ENCODE measurements at regions not wholly inside any gene's neighbourhood (a gene's known extent, or its start where the extent isn't known, plus 50 kb on each side); places are given as distances from the start of the nearest gene placed in this dataset.

DNA sequence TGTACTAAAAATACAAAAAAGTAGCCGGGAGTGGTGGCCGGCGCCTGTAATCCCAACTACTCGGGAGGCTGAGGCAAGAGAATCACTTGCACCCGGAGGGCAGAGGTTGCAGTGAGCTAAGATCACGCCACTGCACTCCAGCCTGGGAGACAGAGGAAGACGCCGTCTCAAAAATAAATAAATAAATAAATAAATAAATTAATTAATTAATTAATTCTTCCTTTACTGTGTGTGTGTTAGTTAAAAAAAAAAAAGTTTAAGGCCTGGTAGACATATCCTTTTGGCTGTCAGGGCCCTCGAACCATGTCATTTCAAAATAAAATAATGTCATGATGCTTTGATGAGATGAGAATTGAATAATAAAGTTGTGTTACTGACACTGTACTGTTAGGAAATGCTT lies 81.3 kb downstream of the ZNF467 start:
- H3K4me3 ChIP-seq (ENCODE audit: low read depth in 1 of 3, low read length in 3 of 3), result no peak overlapping the region
- H3K27me3 ChIP-seq (ENCODE audit: control insufficient read depth in 4 of 4, insufficient read depth in 4 of 4, low read length in 3 of 4), result peaks cover 3 to 6% (median 5%) of the 10 kb centered on the region in 4 donors
- WGBS, result 90% methylated on average over 9 of the region's 9 CpGs

DNA sequence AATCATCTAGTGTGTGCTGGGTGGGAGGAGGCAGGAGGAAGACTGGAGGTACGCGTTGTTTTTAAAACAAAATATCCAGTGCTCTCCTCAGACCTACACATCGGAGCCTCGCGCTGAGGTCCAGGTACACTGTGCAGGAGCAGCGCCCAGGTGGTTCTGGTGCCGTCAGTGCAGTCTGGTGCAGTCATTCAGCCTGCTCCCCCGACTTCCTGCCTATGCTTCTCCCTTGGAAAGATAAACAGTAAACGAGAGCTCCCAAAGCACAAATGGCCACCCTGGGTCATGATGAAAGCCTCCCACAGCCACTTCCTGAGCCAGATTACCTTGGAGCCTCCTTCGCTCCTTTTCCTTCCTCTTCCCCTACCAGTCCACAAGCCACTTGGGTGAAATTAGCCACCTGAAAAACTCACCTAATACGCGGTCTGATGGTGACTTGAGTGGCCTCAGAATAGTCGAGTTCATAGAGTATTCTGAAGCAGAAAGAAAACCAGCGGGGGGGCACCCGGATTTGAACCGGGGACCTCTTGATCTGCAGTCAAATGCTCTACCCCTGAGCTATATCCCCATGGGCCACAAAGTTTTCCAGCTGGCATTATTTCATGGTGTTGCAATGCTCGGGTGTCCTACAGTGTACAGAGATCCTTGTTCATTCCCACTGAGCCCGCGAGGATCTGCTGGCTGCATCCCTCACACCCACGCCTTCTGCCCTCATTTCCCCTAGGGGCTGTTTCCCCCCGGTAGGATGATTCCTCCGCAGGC lies 82.5 kb downstream of the ZNF467 start:
- 30% methylated on average over 22 of the region's 22 CpGs for WGBS
- Histone ChIP-seq H3K36me3 (ENCODE audit: control insufficient read depth in 4 of 4, insufficient read depth in 3 of 4, low read depth in 1 of 4, low read length in 3 of 4) (no peaks in the 10 kb centered on the region), H3K27me3 (ENCODE audit: control insufficient read depth in 4 of 4, insufficient read depth in 4 of 4, low read length in 3 of 4) (peaks cover 3 to 6% (median 5%) of the 10 kb centered on the region in 4 donors)

More for the DNA sequence above, 81.3 kb downstream of the ZNF467 start:
- Histone ChIP-seq H3K9ac (ENCODE audit: low read depth in 1 of 2, low read length in 2 of 2) (no peak overlapping the region), H3K4me1 (ENCODE audit: control insufficient read depth in 4 of 4, insufficient read depth in 4 of 4, low read length in 3 of 4) (peaks cover 0 to 3% (median 0%) of the 10 kb centered on the region in 4 donors), H3K9me3 (ENCODE audit: control insufficient read depth in 4 of 4, low read length in 3 of 4) (peaks cover 0 to 3% (median 0%) of the 10 kb centered on the region in 4 donors), H3K36me3 (ENCODE audit: control insufficient read depth in 4 of 4, insufficient read depth in 3 of 4, low read depth in 1 of 4, low read length in 3 of 4) (peaks cover 0 to under 1% (median 0%) of the 10 kb centered on the region in 4 donors), H3K27ac (ENCODE audit: low read depth in 1 of 2, low read length in 2 of 2) (no peak overlapping the region)
- TF ChIP-seq, protein P1, sequence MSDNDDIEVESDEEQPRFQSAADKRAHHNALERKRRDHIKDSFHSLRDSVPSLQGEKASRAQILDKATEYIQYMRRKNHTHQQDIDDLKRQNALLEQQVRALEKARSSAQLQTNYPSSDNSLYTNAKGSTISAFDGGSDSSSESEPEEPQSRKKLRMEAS (IDR thresholded peaks at IDR 0.05), result no peak
- no peak for TF ChIP-seq GABPA (IDR thresholded peaks at IDR 0.05 in 1 of 2, conservative IDR thresholded peaks at IDR 0.05 in 1 of 2)
- no peak for TF ChIP-seq FOXA1 (IDR thresholded peaks at IDR 0.05)
- TF ChIP-seq HNF4A (conservative IDR thresholded peaks at IDR 0.05), result no peak
- TF ChIP-seq NR2F2 (IDR thresholded peaks at IDR 0.05), result no peak
- TF ChIP-seq FOXA2 (IDR thresholded peaks at IDR 0.05), result no peak
- no peak for TF ChIP-seq RAD21 (IDR thresholded peaks at IDR 0.05)
- TF ChIP-seq SP1 (IDR thresholded peaks at IDR 0.05), result no peak
- TF ChIP-seq YY1 (IDR thresholded peaks at IDR 0.05), result no peak
- no peak for DNase-seq (ENCODE audit: low spot score)

DNA sequence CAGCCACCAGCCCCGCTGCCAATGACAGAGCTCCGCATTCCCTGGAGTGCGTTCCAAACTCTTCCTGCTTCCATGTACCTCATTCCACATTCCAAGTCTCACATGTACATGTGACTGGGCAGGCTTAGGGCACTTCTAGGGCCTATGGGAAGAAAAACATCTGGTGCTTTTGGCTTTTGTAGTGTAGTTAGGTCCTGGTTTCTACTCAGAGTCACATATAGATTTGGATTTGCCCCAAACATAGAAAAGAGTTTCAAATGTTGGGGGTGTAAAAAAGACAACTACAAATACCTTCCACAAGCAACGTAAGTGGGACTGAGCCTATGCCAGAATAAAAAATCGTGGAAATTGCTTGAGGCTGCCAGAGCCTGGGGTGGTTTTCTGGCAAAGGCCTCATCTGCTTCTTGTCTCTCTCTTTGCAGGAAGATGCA lies 84.1 kb downstream of the ZNF467 start:
- peaks cover 0 to 3% (median 0%) of the 10 kb centered on the region in 4 donors for H3K4me1 ChIP-seq (ENCODE audit: control insufficient read depth in 4 of 4, insufficient read depth in 4 of 4, low read length in 3 of 4)
- H3K9ac ChIP-seq (ENCODE audit: low read depth in 1 of 2, low read length in 2 of 2), result no peak overlapping the region
- TF ChIP-seq RAD21 (IDR thresholded peaks at IDR 0.05) (no peak), TAF1 (conservative IDR thresholded peaks at IDR 0.05) (no peak), SP1 (IDR thresholded peaks at IDR 0.05) (no peak), YY1 (IDR thresholded peaks at IDR 0.05) (no peak), NR2F2 (IDR thresholded peaks at IDR 0.05) (no peak), FOXA1 (IDR thresholded peaks at IDR 0.05) (no peak), HNF4A (conservative IDR thresholded peaks at IDR 0.05) (no peak), RXRA (IDR thresholded peaks at IDR 0.05) (no peak)
- TF ChIP-seq, protein P2, sequence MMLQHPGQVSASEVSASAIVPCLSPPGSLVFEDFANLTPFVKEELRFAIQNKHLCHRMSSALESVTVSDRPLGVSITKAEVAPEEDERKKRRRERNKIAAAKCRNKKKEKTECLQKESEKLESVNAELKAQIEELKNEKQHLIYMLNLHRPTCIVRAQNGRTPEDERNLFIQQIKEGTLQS (IDR thresholded peaks at IDR 0.05), result no peak
- TF ChIP-seq, protein P3, sequence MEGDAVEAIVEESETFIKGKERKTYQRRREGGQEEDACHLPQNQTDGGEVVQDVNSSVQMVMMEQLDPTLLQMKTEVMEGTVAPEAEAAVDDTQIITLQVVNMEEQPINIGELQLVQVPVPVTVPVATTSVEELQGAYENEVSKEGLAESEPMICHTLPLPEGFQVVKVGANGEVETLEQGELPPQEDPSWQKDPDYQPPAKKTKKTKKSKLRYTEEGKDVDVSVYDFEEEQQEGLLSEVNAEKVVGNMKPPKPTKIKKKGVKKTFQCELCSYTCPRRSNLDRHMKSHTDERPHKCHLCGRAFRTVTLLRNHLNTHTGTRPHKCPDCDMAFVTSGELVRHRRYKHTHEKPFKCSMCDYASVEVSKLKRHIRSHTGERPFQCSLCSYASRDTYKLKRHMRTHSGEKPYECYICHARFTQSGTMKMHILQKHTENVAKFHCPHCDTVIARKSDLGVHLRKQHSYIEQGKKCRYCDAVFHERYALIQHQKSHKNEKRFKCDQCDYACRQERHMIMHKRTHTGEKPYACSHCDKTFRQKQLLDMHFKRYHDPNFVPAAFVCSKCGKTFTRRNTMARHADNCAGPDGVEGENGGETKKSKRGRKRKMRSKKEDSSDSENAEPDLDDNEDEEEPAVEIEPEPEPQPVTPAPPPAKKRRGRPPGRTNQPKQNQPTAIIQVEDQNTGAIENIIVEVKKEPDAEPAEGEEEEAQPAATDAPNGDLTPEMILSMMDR (IDR thresholded peaks at IDR 0.05; ENCODE audit: low read depth, low read length, missing input control), result no peak
- no peak overlapping the region for H3K27ac ChIP-seq (ENCODE audit: low read depth in 1 of 2, low read length in 2 of 2)
- peaks cover 3 to 6% (median 5%) of the 10 kb centered on the region in 4 donors for H3K27me3 ChIP-seq (ENCODE audit: control insufficient read depth in 4 of 4, insufficient read depth in 4 of 4, low read length in 3 of 4)
- no peak for DNase-seq (ENCODE audit: low spot score)
- WGBS, result 90% methylated on average over 5 of the region's 5 CpGs
- H3K9me3 ChIP-seq (ENCODE audit: control insufficient read depth in 4 of 4, low read length in 3 of 4), result peaks cover 0 to 3% (median 0%) of the 10 kb centered on the region in 4 donors
- no peaks in the 10 kb centered on the region for H3K36me3 ChIP-seq (ENCODE audit: control insufficient read depth in 4 of 4, insufficient read depth in 3 of 4, low read depth in 1 of 4, low read length in 3 of 4)
- H3K4me3 ChIP-seq (ENCODE audit: low read depth in 1 of 3, low read length in 3 of 3), result no peak overlapping the region

More for the DNA sequence above, 82.5 kb downstream of the ZNF467 start:
- H3K4me1 ChIP-seq (ENCODE audit: control insufficient read depth in 4 of 4, insufficient read depth in 4 of 4, low read length in 3 of 4), result peaks cover 0 to 3% (median 0%) of the 10 kb centered on the region in 4 donors
- DNase-seq (ENCODE audit: low spot score), result peak; percentile 56
- H3K27ac ChIP-seq (ENCODE audit: low read depth in 1 of 2, low read length in 2 of 2), result no peak overlapping the region
- peaks cover 0 to 3% (median 0%) of the 10 kb centered on the region in 4 donors for H3K9me3 ChIP-seq (ENCODE audit: control insufficient read depth in 4 of 4, low read length in 3 of 4)
- TF ChIP-seq, protein P1 (IDR thresholded peaks at IDR 0.05), result peak; percentile 30
- TF ChIP-seq, protein P2 (IDR thresholded peaks at IDR 0.05), result peak; percentile 98
- TF ChIP-seq HNF4A (conservative IDR thresholded peaks at IDR 0.05) (peak in 1 of 2 donors; percentile 34), YY1 (IDR thresholded peaks at IDR 0.05) (no peak), JUND (IDR thresholded peaks at IDR 0.05) (peak; percentile 26 to 31), RXRA (IDR thresholded peaks at IDR 0.05) (peak; percentile 42)
- H3K9ac ChIP-seq (ENCODE audit: low read depth in 1 of 2, low read length in 2 of 2), result no peak overlapping the region
- no peak overlapping the region for H3K4me3 ChIP-seq (ENCODE audit: low read depth in 1 of 3, low read length in 3 of 3)
